ENCODE measurements at regions not wholly inside any gene's neighbourhood (a gene's known extent, or its start where the extent isn't known, plus 50 kb on each side); places are given as distances from the start of the nearest gene placed in this dataset.

DNA sequence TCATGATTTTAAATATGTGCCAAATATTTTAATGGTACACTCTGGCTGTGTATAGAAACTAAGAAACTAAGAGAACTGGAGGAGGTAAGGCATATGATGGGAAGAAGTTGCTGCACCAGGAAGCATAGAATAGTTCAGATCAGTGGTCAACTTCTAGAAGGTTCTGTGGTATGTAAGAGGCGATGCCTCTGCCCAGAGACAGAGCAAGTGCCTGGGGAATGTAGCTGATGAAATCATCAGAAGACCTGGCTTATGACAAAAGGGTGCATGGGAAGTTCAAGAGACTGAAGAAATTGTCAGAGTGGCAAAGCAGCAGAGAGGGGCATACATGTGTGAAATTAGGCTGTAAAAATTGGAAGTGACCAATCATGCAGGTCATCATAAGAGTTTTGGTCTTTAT, 580.8 kb downstream of the BMP2 start:
- WGBS (ENCODE audit: insufficient coverage), result 83% methylated on average over 1 of the region's 1 CpG
- no peak for ATAC-seq (ENCODE audit: low read depth)
- POLR2A ChIA-PET, result no interaction called here

DNA sequence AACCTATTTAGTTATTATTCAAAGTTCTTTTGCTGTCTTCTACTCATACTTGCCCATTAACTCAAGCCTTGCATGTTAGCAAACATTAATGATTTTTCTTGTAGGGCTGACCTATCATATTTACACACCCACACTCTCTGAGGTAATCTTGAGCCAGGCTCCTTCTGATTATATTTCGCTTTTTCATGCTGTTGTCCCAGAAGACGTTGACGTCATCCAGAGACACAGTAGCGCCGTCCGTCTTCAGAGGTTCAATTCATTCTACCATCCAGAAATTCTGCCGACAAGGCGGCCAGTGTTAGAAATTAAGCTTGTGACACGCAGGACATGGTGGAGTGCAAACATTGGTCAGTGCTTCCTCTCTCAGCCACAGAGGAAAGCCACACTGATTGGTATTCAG, 584.7 kb downstream of the BMP2 start:
- ChIA-PET CTCF (no interaction called here), POLR2A (no interaction called here)
- Mint-ChIP-seq H3K27me3 (no peaks in the 10 kb centered on the region), H3K4me3 (no peak overlapping the region), H3K27ac (no peak overlapping the region), H3K9me3 (ENCODE audit: insufficient read depth) (no peaks in the 10 kb centered on the region), H3K4me1 (no peaks in the 10 kb centered on the region)
- Histone ChIP-seq H3K4me1 (ENCODE audit: control insufficient read depth in 2 of 2, insufficient read depth in 2 of 2, low read length in 2 of 2) (no peaks in the 10 kb centered on the region), H3K4me3 (ENCODE audit: control extremely low read depth in 1 of 5, extremely low read depth in 1 of 5, insufficient read depth in 1 of 5, low read depth in 2 of 5, low read length in 4 of 5) (no peak overlapping the region), H3K4me2 (replicated peaks; ENCODE audit: low read depth, low read length, poor library complexity, severe bottlenecking) (no peak overlapping the region), H3K36me3 (replicated peaks in 1 of 2; ENCODE audit: control extremely low read depth in 1 of 2, control insufficient read depth in 1 of 2, extremely low read depth in 1 of 2, insufficient read depth in 2 of 2, low read length in 1 of 2) (no peaks in the 10 kb centered on the region), H3K27ac (ENCODE audit: low read length in 2 of 2) (no peak overlapping the region), H3K27me3 (replicated peaks in 1 of 4; ENCODE audit: control extremely low read depth in 1 of 4, control insufficient read depth in 3 of 4, insufficient read depth in 4 of 4, low read length in 3 of 4) (no peaks in the 10 kb centered on the region), H3K9me3 (ENCODE audit: control extremely low read depth in 1 of 3, control insufficient read depth in 2 of 3, insufficient read depth in 1 of 3, low read length in 2 of 3) (no peaks in the 10 kb centered on the region), H3K79me2 (ENCODE audit: control insufficient read depth, insufficient read depth, low read length) (no peaks in the 10 kb centered on the region), H4K20me1 (ENCODE audit: control insufficient read depth, insufficient read depth, low read length, poor library complexity, severe bottlenecking) (no peaks in the 10 kb centered on the region), H3K9ac (ENCODE audit: low read length) (no peak overlapping the region), H2AFZ (ENCODE audit: insufficient read depth, low read depth, low read length, poor library complexity, severe bottlenecking) (no peak overlapping the region)
- TF ChIP-seq EZH2 (IDR thresholded peaks at IDR 0.05; ENCODE audit: borderline replicate concordance, insufficient read depth, low read depth, low read length, poor library complexity, severe bottlenecking), result no peak
- TF ChIP-seq, protein P1, sequence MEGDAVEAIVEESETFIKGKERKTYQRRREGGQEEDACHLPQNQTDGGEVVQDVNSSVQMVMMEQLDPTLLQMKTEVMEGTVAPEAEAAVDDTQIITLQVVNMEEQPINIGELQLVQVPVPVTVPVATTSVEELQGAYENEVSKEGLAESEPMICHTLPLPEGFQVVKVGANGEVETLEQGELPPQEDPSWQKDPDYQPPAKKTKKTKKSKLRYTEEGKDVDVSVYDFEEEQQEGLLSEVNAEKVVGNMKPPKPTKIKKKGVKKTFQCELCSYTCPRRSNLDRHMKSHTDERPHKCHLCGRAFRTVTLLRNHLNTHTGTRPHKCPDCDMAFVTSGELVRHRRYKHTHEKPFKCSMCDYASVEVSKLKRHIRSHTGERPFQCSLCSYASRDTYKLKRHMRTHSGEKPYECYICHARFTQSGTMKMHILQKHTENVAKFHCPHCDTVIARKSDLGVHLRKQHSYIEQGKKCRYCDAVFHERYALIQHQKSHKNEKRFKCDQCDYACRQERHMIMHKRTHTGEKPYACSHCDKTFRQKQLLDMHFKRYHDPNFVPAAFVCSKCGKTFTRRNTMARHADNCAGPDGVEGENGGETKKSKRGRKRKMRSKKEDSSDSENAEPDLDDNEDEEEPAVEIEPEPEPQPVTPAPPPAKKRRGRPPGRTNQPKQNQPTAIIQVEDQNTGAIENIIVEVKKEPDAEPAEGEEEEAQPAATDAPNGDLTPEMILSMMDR (IDR thresholded peaks at IDR 0.05), result no peak
- DNase-seq (no peak), ATAC-seq (ENCODE audit: low read depth) (no peak)
- WGBS (ENCODE audit: insufficient coverage), result 20% methylated on average over 8 of the region's 9 CpGs
- intact Hi-C loops (cut with micrococcal nuclease), result no loop called here

More for the DNA sequence above, 580.8 kb downstream of the BMP2 start:
- CTCF ChIA-PET, result no interaction called here
- H3K4me2 ChIP-seq (replicated peaks; ENCODE audit: low read depth, low read length, poor library complexity, severe bottlenecking), result no peak overlapping the region
- H3K36me3 ChIP-seq (replicated peaks in 1 of 2; ENCODE audit: control extremely low read depth in 1 of 2, control insufficient read depth in 1 of 2, extremely low read depth in 1 of 2, insufficient read depth in 2 of 2, low read length in 1 of 2), result no peaks in the 10 kb centered on the region
- no peak overlapping the region for H3K27ac ChIP-seq (ENCODE audit: low read length in 2 of 2)
- Mint-ChIP-seq H3K4me3 (no peak overlapping the region), H3K9me3 (ENCODE audit: insufficient read depth) (no peaks in the 10 kb centered on the region), H3K4me1 (no peaks in the 10 kb centered on the region), H3K27me3 (no peaks in the 10 kb centered on the region), H3K27ac (no peak overlapping the region)
- no peaks in the 10 kb centered on the region for H3K4me1 ChIP-seq (ENCODE audit: control insufficient read depth in 2 of 2, insufficient read depth in 2 of 2, low read length in 2 of 2)
- no peak overlapping the region for H3K9ac ChIP-seq (ENCODE audit: low read length)
- TF ChIP-seq, protein P1 (IDR thresholded peaks at IDR 0.05), result no peak
- TF ChIP-seq EZH2 (IDR thresholded peaks at IDR 0.05; ENCODE audit: borderline replicate concordance, insufficient read depth, low read depth, low read length, poor library complexity, severe bottlenecking), result no peak
- no peaks in the 10 kb centered on the region for H3K79me2 ChIP-seq (ENCODE audit: control insufficient read depth, insufficient read depth, low read length)
- no peaks in the 10 kb centered on the region for H3K9me3 ChIP-seq (ENCODE audit: control extremely low read depth in 1 of 3, control insufficient read depth in 2 of 3, insufficient read depth in 1 of 3, low read length in 2 of 3)
- no peaks in the 10 kb centered on the region for H4K20me1 ChIP-seq (ENCODE audit: control insufficient read depth, insufficient read depth, low read length, poor library complexity, severe bottlenecking)
- no peak overlapping the region for H3K4me3 ChIP-seq (ENCODE audit: control extremely low read depth in 1 of 5, extremely low read depth in 1 of 5, insufficient read depth in 1 of 5, low read depth in 2 of 5, low read length in 4 of 5)
- intact Hi-C loops (cut with micrococcal nuclease), result no loop called here
- no peak overlapping the region for H2AFZ ChIP-seq (ENCODE audit: insufficient read depth, low read depth, low read length, poor library complexity, severe bottlenecking)
- no peak for DNase-seq
- H3K27me3 ChIP-seq (replicated peaks in 1 of 4; ENCODE audit: control extremely low read depth in 1 of 4, control insufficient read depth in 3 of 4, insufficient read depth in 4 of 4, low read length in 3 of 4), result no peaks in the 10 kb centered on the region

All from B cell (primary cell).